GM12878 (cell line): ENCODE measurements at regions not wholly inside any gene's neighbourhood (a gene's known extent, or its start where the extent isn't known, plus 50 kb on each side); places are given as distances from the start of the nearest gene placed in this dataset.

ENCODE experiments used
- CTCF ChIP-seq, 3 experiments: IDR thresholded peaks in 2 of 3; conservative IDR thresholded peaks in 1 of 3; 2 replicates each; pipeline ENCODE4 v1.5.1; 2011; ENCODE audit warnings: low read depth in 3 of 3, low read length in 3 of 3, mild to moderate bottlenecking in 3 of 3, control low read depth in 2 of 3, moderate library complexity in 2 of 3, inconsistent platforms in 1 of 3, mixed read lengths in 1 of 3; ENCODE audit not compliant: control insufficient read depth in 2 of 3, insufficient read depth in 1 of 3; ENCODE audit errors: extremely low read depth in 1 of 3
- EGR1 ChIP-seq, 2 experiments: IDR thresholded peaks; 1 replicate in 1 of 2; 2 replicates in 1 of 2; pipeline ENCODE4 v1.6.1; 2011 to 2012; ENCODE audit warnings: low read depth in 2 of 2, low read length in 2 of 2, borderline replicate concordance in 1 of 2, mild to moderate bottlenecking in 1 of 2, moderate library complexity in 1 of 2
- MEF2A ChIP-seq: IDR thresholded peaks from 2 replicates; pipeline ENCODE4 v1.6.1; 2011; ENCODE audit warnings: low read depth, mild to moderate bottlenecking, low read length, moderate library complexity; ENCODE audit not compliant: insufficient read depth
- POLR2A ChIP-seq: IDR thresholded peaks from 2 replicates; pipeline ENCODE4 v1.6.1; 2011; ENCODE audit warnings: low read depth, mild to moderate bottlenecking, low read length
- RAD21 ChIP-seq: IDR thresholded peaks from 2 replicates; pipeline ENCODE4 v1.6.1; 2011; ENCODE audit warnings: mild to moderate bottlenecking, low read depth, low read length, moderate library complexity; ENCODE audit not compliant: insufficient read depth
- SMAD1 ChIP-seq: fragments of 450-650 bp; IDR thresholded peaks from 2 replicates; pipeline ENCODE4 v1.6.1; 2018; ENCODE audit warnings: mild to moderate bottlenecking, low read depth; ENCODE audit not compliant: partially characterized antibody
- SUZ12 ChIP-seq: fragments of 200-600 bp; sonication (generic); IDR thresholded peaks from one replicate; pipeline ENCODE4 v1.6.1; 2018; ENCODE audit warnings: antibody characterized with exemption, mild to moderate bottlenecking; ENCODE audit not compliant: unreplicated experiment
- TF ChIP-seq, protein P1 (sequence below): IDR thresholded peaks from 2 replicates; pipeline ENCODE4 v1.6.1; 2012; ENCODE audit warnings: low read length, inconsistent platforms
- TF ChIP-seq, protein P2 (sequence below): IDR thresholded peaks from 2 replicates; pipeline ENCODE4 v1.6.1; 2011; ENCODE audit warnings: borderline replicate concordance, low read depth, mild to moderate bottlenecking, moderate library complexity, low read length; ENCODE audit not compliant: insufficient read depth, poor library complexity, severe bottlenecking
- TF ChIP-seq, protein P3 (sequence below): IDR thresholded peaks from 2 replicates; pipeline ENCODE4 v1.6.1; 2011; ENCODE audit warnings: low read depth, mild to moderate bottlenecking, low read length, moderate library complexity, borderline replicate concordance; ENCODE audit errors: extremely low read depth
- TF ChIP-seq, protein P4 (sequence below): fragments of 450-650 bp; IDR thresholded peaks from 2 replicates; pipeline ENCODE4 v1.6.1; 2017; ENCODE audit warnings: borderline replicate concordance

GRCh38 chr22:34861787-34862186 lies 204.2 kb upstream of the ISX start:
- TF ChIP-seq CTCF (IDR thresholded peaks at IDR 0.05 in 2 of 3, conservative IDR thresholded peaks at IDR 0.05 in 1 of 3; ENCODE audit: control insufficient read depth in 2 of 3, extremely low read depth in 1 of 3, insufficient read depth in 1 of 3, low read depth in 3 of 3, low read length in 3 of 3) (no peak), POLR2A (no peak), RAD21 (no peak), SUZ12 (no peak), EGR1 (IDR thresholded peaks at IDR 0.05; ENCODE audit: borderline replicate concordance in 1 of 2, low read depth in 2 of 2, low read length in 2 of 2) (no peak), MEF2A (no peak), SMAD1 (no peak)
- TF ChIP-seq, protein P1, sequence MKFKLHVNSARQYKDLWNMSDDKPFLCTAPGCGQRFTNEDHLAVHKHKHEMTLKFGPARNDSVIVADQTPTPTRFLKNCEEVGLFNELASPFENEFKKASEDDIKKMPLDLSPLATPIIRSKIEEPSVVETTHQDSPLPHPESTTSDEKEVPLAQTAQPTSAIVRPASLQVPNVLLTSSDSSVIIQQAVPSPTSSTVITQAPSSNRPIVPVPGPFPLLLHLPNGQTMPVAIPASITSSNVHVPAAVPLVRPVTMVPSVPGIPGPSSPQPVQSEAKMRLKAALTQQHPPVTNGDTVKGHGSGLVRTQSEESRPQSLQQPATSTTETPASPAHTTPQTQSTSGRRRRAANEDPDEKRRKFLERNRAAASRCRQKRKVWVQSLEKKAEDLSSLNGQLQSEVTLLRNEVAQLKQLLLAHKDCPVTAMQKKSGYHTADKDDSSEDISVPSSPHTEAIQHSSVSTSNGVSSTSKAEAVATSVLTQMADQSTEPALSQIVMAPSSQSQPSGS = no peak
- TF ChIP-seq, protein P2, sequence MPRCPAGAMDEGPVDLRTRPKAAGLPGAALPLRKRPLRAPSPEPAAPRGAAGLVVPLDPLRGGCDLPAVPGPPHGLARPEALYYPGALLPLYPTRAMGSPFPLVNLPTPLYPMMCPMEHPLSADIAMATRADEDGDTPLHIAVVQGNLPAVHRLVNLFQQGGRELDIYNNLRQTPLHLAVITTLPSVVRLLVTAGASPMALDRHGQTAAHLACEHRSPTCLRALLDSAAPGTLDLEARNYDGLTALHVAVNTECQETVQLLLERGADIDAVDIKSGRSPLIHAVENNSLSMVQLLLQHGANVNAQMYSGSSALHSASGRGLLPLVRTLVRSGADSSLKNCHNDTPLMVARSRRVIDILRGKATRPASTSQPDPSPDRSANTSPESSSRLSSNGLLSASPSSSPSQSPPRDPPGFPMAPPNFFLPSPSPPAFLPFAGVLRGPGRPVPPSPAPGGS = no peak
- TF ChIP-seq, protein P3, sequence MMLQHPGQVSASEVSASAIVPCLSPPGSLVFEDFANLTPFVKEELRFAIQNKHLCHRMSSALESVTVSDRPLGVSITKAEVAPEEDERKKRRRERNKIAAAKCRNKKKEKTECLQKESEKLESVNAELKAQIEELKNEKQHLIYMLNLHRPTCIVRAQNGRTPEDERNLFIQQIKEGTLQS = no peak
- TF ChIP-seq, protein P4, sequence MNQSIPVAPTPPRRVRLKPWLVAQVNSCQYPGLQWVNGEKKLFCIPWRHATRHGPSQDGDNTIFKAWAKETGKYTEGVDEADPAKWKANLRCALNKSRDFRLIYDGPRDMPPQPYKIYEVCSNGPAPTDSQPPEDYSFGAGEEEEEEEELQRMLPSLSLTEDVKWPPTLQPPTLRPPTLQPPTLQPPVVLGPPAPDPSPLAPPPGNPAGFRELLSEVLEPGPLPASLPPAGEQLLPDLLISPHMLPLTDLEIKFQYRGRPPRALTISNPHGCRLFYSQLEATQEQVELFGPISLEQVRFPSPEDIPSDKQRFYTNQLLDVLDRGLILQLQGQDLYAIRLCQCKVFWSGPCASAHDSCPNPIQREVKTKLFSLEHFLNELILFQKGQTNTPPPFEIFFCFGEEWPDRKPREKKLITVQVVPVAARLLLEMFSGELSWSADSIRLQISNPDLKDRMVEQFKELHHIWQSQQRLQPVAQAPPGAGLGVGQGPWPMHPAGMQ = no peak
